ENCODE measurements at regions not wholly inside any gene's neighbourhood (a gene's known extent, or its start where the extent isn't known, plus 50 kb on each side); places are given as distances from the start of the nearest gene placed in this dataset.
"Not testable (repeated sequence)": the region's sequence is repeated elsewhere in the genome, so short reads cannot be mapped to it uniquely, and the experiment has no call there.

GRCh38 chr16:17556276-17557052 is 85.7 kb upstream of the XYLT1 start:
- Histone ChIP-seq H3K36me3 (replicated peaks; ENCODE audit: insufficient read depth, low read length) (no peaks in the 10 kb centered on the region), H3K4me1 (ENCODE audit: low read length) (no peaks in the 10 kb centered on the region), H3K9ac (ENCODE audit: low read length) (no peak overlapping the region), H3K79me2 (ENCODE audit: low read length) (no peaks in the 10 kb centered on the region), H3K9me3 (replicated peaks; ENCODE audit: insufficient read depth, low read length) (no peaks in the 10 kb centered on the region), H2AFZ (ENCODE audit: low read length) (no peak overlapping the region), H3K9me2 (replicated peaks; ENCODE audit: insufficient read depth, low read length) (no peaks in the 10 kb centered on the region), H3K27ac (ENCODE audit: low read length) (no peak overlapping the region), H3F3A (ENCODE audit: insufficient read depth, low read length) (no peaks in the 10 kb centered on the region), H3K4me3 (ENCODE audit: low read length) (no peak overlapping the region), H4K20me1 (ENCODE audit: insufficient read depth, low read length) (no peaks in the 10 kb centered on the region), H3K4me2 (ENCODE audit: low read depth, low read length) (no peak overlapping the region), H3K27me3 (replicated peaks; ENCODE audit: insufficient read depth, low read length) (no peaks in the 10 kb centered on the region)
- peak; percentile 34 for DNase-seq
- TF ChIP-seq CTCF (IDR thresholded peaks at IDR 0.05; ENCODE audit: low read length) (peak; percentile 54), EZH2 (optimal IDR thresholded peaks at IDR 0.05; ENCODE audit: low read depth, low read length) (no peak)

- Histone ChIP-seq H3K79me2 (ENCODE audit: low read length) (no peaks in the 10 kb centered on the region), H3K27me3 (replicated peaks; ENCODE audit: insufficient read depth, low read length) (no peaks in the 10 kb centered on the region), H3K9me3 (replicated peaks; ENCODE audit: insufficient read depth, low read length) (no peaks in the 10 kb centered on the region), H3K36me3 (replicated peaks; ENCODE audit: insufficient read depth, low read length) (no peaks in the 10 kb centered on the region), H2AFZ (ENCODE audit: low read length) (no peak overlapping the region), H3K27ac (ENCODE audit: low read length) (no peak overlapping the region), H3K4me1 (ENCODE audit: low read length) (no peaks in the 10 kb centered on the region), H3F3A (ENCODE audit: insufficient read depth, low read length) (no peaks in the 10 kb centered on the region), H3K9me2 (replicated peaks; ENCODE audit: insufficient read depth, low read length) (no peaks in the 10 kb centered on the region), H4K20me1 (ENCODE audit: insufficient read depth, low read length) (no peaks in the 10 kb centered on the region), H3K4me2 (ENCODE audit: low read depth, low read length) (no peak overlapping the region), H3K9ac (ENCODE audit: low read length) (no peak overlapping the region), H3K4me3 (ENCODE audit: low read length) (no peak overlapping the region)
- TF ChIP-seq CTCF (IDR thresholded peaks at IDR 0.05; ENCODE audit: low read length) (no peak), EZH2phosphoT487 (IDR thresholded peaks at IDR 0.05; ENCODE audit: low read length) (no peak), EZH2 (optimal IDR thresholded peaks at IDR 0.05; ENCODE audit: low read depth, low read length) (no peak)
- DNase-seq: no peak
Observed at GRCh38 chr16:17555176-17555575, 84.4 kb upstream of the XYLT1 start.

- Histone ChIP-seq H3K4me1 (ENCODE audit: low read length) (no peaks in the 10 kb centered on the region), H3K9me3 (replicated peaks; ENCODE audit: insufficient read depth, low read length) (no peaks in the 10 kb centered on the region), H3K27me3 (replicated peaks; ENCODE audit: insufficient read depth, low read length) (no peaks in the 10 kb centered on the region)
Observed at GRCh38 chr16:17552351-17552750, 81.6 kb upstream of the XYLT1 start.

GRCh38 chr16:17551682-17552081 is 80.9 kb upstream of the XYLT1 start:
- H3F3A ChIP-seq (ENCODE audit: insufficient read depth, low read length); H3K9me3 ChIP-seq (replicated peaks; ENCODE audit: insufficient read depth, low read length); H3K9me2 ChIP-seq (replicated peaks; ENCODE audit: insufficient read depth, low read length); H3K79me2 ChIP-seq (ENCODE audit: low read length); H4K20me1 ChIP-seq (ENCODE audit: insufficient read depth, low read length); H3K36me3 ChIP-seq (replicated peaks; ENCODE audit: insufficient read depth, low read length); H2AFZ ChIP-seq (ENCODE audit: low read length); H3K4me2 ChIP-seq (ENCODE audit: low read depth, low read length); H3K4me3 ChIP-seq (ENCODE audit: low read length); H3K27me3 ChIP-seq (replicated peaks; ENCODE audit: insufficient read depth, low read length); DNase-seq; H3K9ac ChIP-seq (ENCODE audit: low read length); H3K27ac ChIP-seq (ENCODE audit: low read length); H3K4me1 ChIP-seq (ENCODE audit: low read length): not testable (repeated sequence)

More at GRCh38 chr16:17552351-17552750, 81.6 kb upstream of the XYLT1 start:
- TF ChIP-seq EZH2 (optimal IDR thresholded peaks at IDR 0.05; ENCODE audit: low read depth, low read length): no peak
- no peak for TF ChIP-seq EZH2phosphoT487 (IDR thresholded peaks at IDR 0.05; ENCODE audit: low read length)
- no peak for TF ChIP-seq CTCF (IDR thresholded peaks at IDR 0.05; ENCODE audit: low read length)
- no peaks in the 10 kb centered on the region for H4K20me1 ChIP-seq (ENCODE audit: insufficient read depth, low read length)
- H3K27ac ChIP-seq (ENCODE audit: low read length): no peak overlapping the region
- H3K4me2 ChIP-seq (ENCODE audit: low read depth, low read length): no peak overlapping the region
- no peak overlapping the region for H3K9ac ChIP-seq (ENCODE audit: low read length)
- H3F3A ChIP-seq (ENCODE audit: insufficient read depth, low read length): no peaks in the 10 kb centered on the region
- no peaks in the 10 kb centered on the region for H3K79me2 ChIP-seq (ENCODE audit: low read length)
- no peak overlapping the region for H3K4me3 ChIP-seq (ENCODE audit: low read length)
- no peaks in the 10 kb centered on the region for H3K36me3 ChIP-seq (replicated peaks; ENCODE audit: insufficient read depth, low read length)
- H3K9me2 ChIP-seq (replicated peaks; ENCODE audit: insufficient read depth, low read length): no peaks in the 10 kb centered on the region
- H2AFZ ChIP-seq (ENCODE audit: low read length): no peak overlapping the region
- DNase-seq: no peak

Measured in MM.1S (cell line).